SU-DHL-6 (cell line): ENCODE measurements at regions not wholly inside any gene's neighbourhood (a gene's known extent, or its start where the extent isn't known, plus 50 kb on each side); places are given as distances from the start of the nearest gene placed in this dataset.

Experiments used
- EZH2phosphoT487 ChIP-seq: fragments of 200-600 bp; sonication (generic), shearing (Covaris generic); conservative IDR thresholded peaks from 2 replicates; pipeline ENCODE4 v1.6.1; 2018; ENCODE audit warnings: mild to moderate bottlenecking, antibody characterized with exemption, low read length, moderate library complexity, mixed read lengths
- TF ChIP-seq, protein P1 (sequence below): fragments of 200-600 bp; sonication (generic); IDR thresholded peaks from one replicate; pipeline ENCODE4 v1.5.1; 2017; ENCODE audit warnings: antibody characterized with exemption, mild to moderate bottlenecking, low read length, moderate library complexity; ENCODE audit not compliant: insufficient read depth, poor library complexity, severe bottlenecking

DNA sequence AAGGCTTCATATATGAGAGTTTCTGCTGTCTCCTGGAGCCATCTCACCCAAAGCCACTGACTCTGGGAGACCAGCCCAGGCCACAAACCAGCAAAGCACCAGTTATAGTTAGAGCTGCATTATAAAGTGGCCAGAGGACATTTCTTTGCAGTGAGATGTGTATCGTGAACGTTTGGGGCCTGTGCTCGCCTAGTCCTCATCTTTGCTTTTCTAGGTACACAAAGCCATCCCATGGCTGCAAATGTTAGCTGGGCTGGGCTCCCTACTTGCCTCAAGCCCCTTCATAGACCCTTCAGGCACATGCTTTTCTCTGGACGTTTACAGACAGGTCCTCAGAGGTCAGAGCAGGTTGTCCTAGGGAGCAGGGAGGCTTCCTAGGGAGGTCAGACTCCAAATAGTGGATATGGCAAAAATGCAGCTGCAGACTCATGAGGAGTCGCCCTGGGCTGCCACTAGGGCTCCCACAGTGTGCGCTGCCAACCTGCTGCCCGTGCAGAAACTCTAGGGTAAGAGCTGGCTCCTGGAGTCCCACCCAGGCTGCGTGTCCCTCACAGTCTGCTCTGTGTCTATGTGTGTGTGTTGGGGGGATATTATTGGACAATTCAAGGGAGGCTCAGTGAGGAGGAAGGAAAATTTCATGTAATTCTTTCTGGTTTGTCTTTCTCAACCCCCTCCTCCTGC is 141.0 kb downstream of the RPIA start:
- TF ChIP-seq, protein P1, sequence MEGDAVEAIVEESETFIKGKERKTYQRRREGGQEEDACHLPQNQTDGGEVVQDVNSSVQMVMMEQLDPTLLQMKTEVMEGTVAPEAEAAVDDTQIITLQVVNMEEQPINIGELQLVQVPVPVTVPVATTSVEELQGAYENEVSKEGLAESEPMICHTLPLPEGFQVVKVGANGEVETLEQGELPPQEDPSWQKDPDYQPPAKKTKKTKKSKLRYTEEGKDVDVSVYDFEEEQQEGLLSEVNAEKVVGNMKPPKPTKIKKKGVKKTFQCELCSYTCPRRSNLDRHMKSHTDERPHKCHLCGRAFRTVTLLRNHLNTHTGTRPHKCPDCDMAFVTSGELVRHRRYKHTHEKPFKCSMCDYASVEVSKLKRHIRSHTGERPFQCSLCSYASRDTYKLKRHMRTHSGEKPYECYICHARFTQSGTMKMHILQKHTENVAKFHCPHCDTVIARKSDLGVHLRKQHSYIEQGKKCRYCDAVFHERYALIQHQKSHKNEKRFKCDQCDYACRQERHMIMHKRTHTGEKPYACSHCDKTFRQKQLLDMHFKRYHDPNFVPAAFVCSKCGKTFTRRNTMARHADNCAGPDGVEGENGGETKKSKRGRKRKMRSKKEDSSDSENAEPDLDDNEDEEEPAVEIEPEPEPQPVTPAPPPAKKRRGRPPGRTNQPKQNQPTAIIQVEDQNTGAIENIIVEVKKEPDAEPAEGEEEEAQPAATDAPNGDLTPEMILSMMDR: peak; percentile 29
- TF ChIP-seq EZH2phosphoT487: no peak
